ENCODE measurements at regions not wholly inside any gene's neighbourhood (a gene's known extent, or its start where the extent isn't known, plus 50 kb on each side); places are given as distances from the start of the nearest gene placed in this dataset.

- Histone ChIP-seq H2AFZ (ENCODE audit: low read depth) (no peak overlapping the region), H4K20me1 (ENCODE audit: insufficient read depth) (no peaks in the 10 kb centered on the region), H3K27me3 (ENCODE audit: insufficient read depth, low read depth) (no peaks in the 10 kb centered on the region), H3K27ac (no peak overlapping the region), H3K9ac (no peak overlapping the region), H3K79me2 (ENCODE audit: insufficient read depth, low read depth) (no peaks in the 10 kb centered on the region), H3K4me3 (IDR thresholded peaks at IDR 0.05; ENCODE audit: insufficient read depth, low read depth, low read length) (no peak overlapping the region), H3K4me2 (no peak overlapping the region), H3K4me1 (ENCODE audit: low read depth, poor library complexity, severe bottlenecking) (no peaks in the 10 kb centered on the region), H3K36me3 (ENCODE audit: insufficient read depth) (no peaks in the 10 kb centered on the region)
- TF ChIP-seq, protein P1, sequence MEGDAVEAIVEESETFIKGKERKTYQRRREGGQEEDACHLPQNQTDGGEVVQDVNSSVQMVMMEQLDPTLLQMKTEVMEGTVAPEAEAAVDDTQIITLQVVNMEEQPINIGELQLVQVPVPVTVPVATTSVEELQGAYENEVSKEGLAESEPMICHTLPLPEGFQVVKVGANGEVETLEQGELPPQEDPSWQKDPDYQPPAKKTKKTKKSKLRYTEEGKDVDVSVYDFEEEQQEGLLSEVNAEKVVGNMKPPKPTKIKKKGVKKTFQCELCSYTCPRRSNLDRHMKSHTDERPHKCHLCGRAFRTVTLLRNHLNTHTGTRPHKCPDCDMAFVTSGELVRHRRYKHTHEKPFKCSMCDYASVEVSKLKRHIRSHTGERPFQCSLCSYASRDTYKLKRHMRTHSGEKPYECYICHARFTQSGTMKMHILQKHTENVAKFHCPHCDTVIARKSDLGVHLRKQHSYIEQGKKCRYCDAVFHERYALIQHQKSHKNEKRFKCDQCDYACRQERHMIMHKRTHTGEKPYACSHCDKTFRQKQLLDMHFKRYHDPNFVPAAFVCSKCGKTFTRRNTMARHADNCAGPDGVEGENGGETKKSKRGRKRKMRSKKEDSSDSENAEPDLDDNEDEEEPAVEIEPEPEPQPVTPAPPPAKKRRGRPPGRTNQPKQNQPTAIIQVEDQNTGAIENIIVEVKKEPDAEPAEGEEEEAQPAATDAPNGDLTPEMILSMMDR (conservative IDR thresholded peaks at IDR 0.05; ENCODE audit: low read depth, low read length), result no peak
Observed at GRCh38 chr3:70486414-70487017, 174.1 kb upstream of the MDFIC2 start.

GRCh38 chr3:70476174-70476573 is 163.7 kb upstream of the MDFIC2 start:
- no peak overlapping the region for H3K4me3 ChIP-seq (IDR thresholded peaks at IDR 0.05; ENCODE audit: insufficient read depth, low read depth, low read length)
- TF ChIP-seq, protein P1 (conservative IDR thresholded peaks at IDR 0.05; ENCODE audit: low read depth, low read length), result no peak
- no peaks in the 10 kb centered on the region for H3K36me3 ChIP-seq (ENCODE audit: insufficient read depth)
- no peaks in the 10 kb centered on the region for H3K27me3 ChIP-seq (ENCODE audit: insufficient read depth, low read depth)
- no peak overlapping the region for H3K9ac ChIP-seq
- no peaks in the 10 kb centered on the region for H3K79me2 ChIP-seq (ENCODE audit: insufficient read depth, low read depth)
- no peaks in the 10 kb centered on the region for H4K20me1 ChIP-seq (ENCODE audit: insufficient read depth)
- no peak overlapping the region for H3K4me2 ChIP-seq
- no peak overlapping the region for H2AFZ ChIP-seq (ENCODE audit: low read depth)
- no peak overlapping the region for H3K27ac ChIP-seq
- H3K4me1 ChIP-seq (ENCODE audit: low read depth, poor library complexity, severe bottlenecking), result no peaks in the 10 kb centered on the region

GRCh38 chr3:70471464-70472342 is 159.3 kb upstream of the MDFIC2 start:
- no peak overlapping the region for H3K4me2 ChIP-seq
- H3K4me1 ChIP-seq (ENCODE audit: low read depth, poor library complexity, severe bottlenecking), result no peaks in the 10 kb centered on the region
- H4K20me1 ChIP-seq (ENCODE audit: insufficient read depth), result no peaks in the 10 kb centered on the region
- no peak overlapping the region for H3K4me3 ChIP-seq (IDR thresholded peaks at IDR 0.05; ENCODE audit: insufficient read depth, low read depth, low read length)
- H3K27me3 ChIP-seq (ENCODE audit: insufficient read depth, low read depth), result no peaks in the 10 kb centered on the region
- no peaks in the 10 kb centered on the region for H3K79me2 ChIP-seq (ENCODE audit: insufficient read depth, low read depth)
- no peak overlapping the region for H3K27ac ChIP-seq
- TF ChIP-seq, protein P1 (conservative IDR thresholded peaks at IDR 0.05; ENCODE audit: low read depth, low read length), result no peak
- H3K36me3 ChIP-seq (ENCODE audit: insufficient read depth), result no peaks in the 10 kb centered on the region
- H3K9ac ChIP-seq, result no peak overlapping the region
- no peak overlapping the region for H2AFZ ChIP-seq (ENCODE audit: low read depth)

- TF ChIP-seq, protein P1 (conservative IDR thresholded peaks at IDR 0.05; ENCODE audit: low read depth, low read length), result no peak
Observed at GRCh38 chr3:70466096-70466495, 153.7 kb upstream of the MDFIC2 start.

More at GRCh38 chr3:70466096-70466495, 153.7 kb upstream of the MDFIC2 start:
- no peak overlapping the region for H3K4me2 ChIP-seq
- no peaks in the 10 kb centered on the region for H4K20me1 ChIP-seq (ENCODE audit: insufficient read depth)
- no peak overlapping the region for H2AFZ ChIP-seq (ENCODE audit: low read depth)
- no peak overlapping the region for H3K4me3 ChIP-seq (IDR thresholded peaks at IDR 0.05; ENCODE audit: insufficient read depth, low read depth, low read length)
- H3K36me3 ChIP-seq (ENCODE audit: insufficient read depth), result no peaks in the 10 kb centered on the region
- no peaks in the 10 kb centered on the region for H3K27me3 ChIP-seq (ENCODE audit: insufficient read depth, low read depth)
- H3K4me1 ChIP-seq (ENCODE audit: low read depth, poor library complexity, severe bottlenecking), result no peaks in the 10 kb centered on the region
- no peaks in the 10 kb centered on the region for H3K79me2 ChIP-seq (ENCODE audit: insufficient read depth, low read depth)
- no peak overlapping the region for H3K27ac ChIP-seq
- no peak overlapping the region for H3K9ac ChIP-seq
